Prostate gland (tissue), 2 donors: ENCODE measurements at regions not wholly inside any gene's neighbourhood (a gene's known extent, or its start where the extent isn't known, plus 50 kb on each side); places are given as distances from the start of the nearest gene placed in this dataset.

ENCODE experiments used
- DNase-seq: peaks from one replicate; pipeline ENCODE4 v3.0.0-alpha.2; 2019; ENCODE audit warnings: low spot score
- H3K27ac ChIP-seq, 2 donors: fragments of 200-600 bp; sonication (generic); 2 replicates each; pipeline ENCODE4 v1.5.1; 2017 to 2019
- H3K27me3 ChIP-seq: fragments of 200-600 bp; sonication (generic); replicated peaks from 2 replicates; pipeline ENCODE4 v1.5.1; 2019; ENCODE audit not compliant: insufficient read depth
- H3K36me3 ChIP-seq, 2 donors: fragments of 200-600 bp; sonication (generic); 1 replicate in 1 of 2; 2 replicates in 1 of 2; pipeline versions ENCODE4 v1.5.1 to v1.8.1; 2017 to 2019
- H3K4me1 ChIP-seq: fragments of 200-600 bp; sonication (generic); replicated peaks from 2 replicates; pipeline ENCODE4 v1.5.1; 2019
- H3K4me3 ChIP-seq, 2 donors: fragments of 200-600 bp; sonication (generic); 2 replicates each; pipeline ENCODE4 v1.5.1; 2017 to 2019
- H3K9me3 ChIP-seq: fragments of 200-600 bp; sonication (generic); 2 replicates; pipeline ENCODE4 v1.5.1; 2017
- POLR2A ChIP-seq: fragments of 450-650 bp; IDR thresholded peaks from one replicate; pipeline ENCODE4 v1.6.1; 2016; ENCODE audit warnings: antibody characterized with exemption, mild to moderate bottlenecking
- POLR2AphosphoS5 ChIP-seq: sonication (generic); formaldehyde crosslinking; IDR thresholded peaks from one replicate; pipeline ENCODE4 v1.6.1; 2017; ENCODE audit warnings: antibody characterized with exemption
- WGBS: methylation state at CpG from one replicate; pipeline ENCODE4 v1.1.5; 2018; 5-methylcytosine and 5-hydroxymethylcytosine counted together
- intact Hi-C: fragments of 100-400 bp; cut with DNase I; formaldehyde crosslinking; loops from one replicate; pipeline ENCODE4 v1.14.2; 2022
- TF ChIP-seq, protein P1 (sequence below), 4 experiments: fragments of 200-600 bp in 2 of 4; fragments of 450-650 bp in 2 of 4; sonication (generic) in 2 of 4; IDR thresholded peaks; 1 replicate in 3 of 4; 2 replicates in 1 of 4; pipeline ENCODE4 v1.5.1; 2016 to 2019; ENCODE audit warnings: antibody characterized with exemption in 4 of 4, mild to moderate bottlenecking in 2 of 4, moderate library complexity in 2 of 4

GRCh38 chr7:84339306-84339705 lies 144.7 kb upstream of the SEMA3A start:
- no peaks in the 10 kb centered on the region for H3K4me1 ChIP-seq
- intact Hi-C loops = no loop called here
- H3K36me3 ChIP-seq = no peaks in the 10 kb centered on the region
- no peaks in the 10 kb centered on the region for H3K27me3 ChIP-seq
- H3K9me3 ChIP-seq = no peaks in the 10 kb centered on the region
- 56% methylated on average over 1 of the region's 1 CpG for WGBS
- DNase-seq = no peak
- H3K27ac ChIP-seq = no peak overlapping the region
- no peak overlapping the region for H3K4me3 ChIP-seq
- TF ChIP-seq POLR2A (no peak), POLR2AphosphoS5 (no peak)
- TF ChIP-seq, protein P1, sequence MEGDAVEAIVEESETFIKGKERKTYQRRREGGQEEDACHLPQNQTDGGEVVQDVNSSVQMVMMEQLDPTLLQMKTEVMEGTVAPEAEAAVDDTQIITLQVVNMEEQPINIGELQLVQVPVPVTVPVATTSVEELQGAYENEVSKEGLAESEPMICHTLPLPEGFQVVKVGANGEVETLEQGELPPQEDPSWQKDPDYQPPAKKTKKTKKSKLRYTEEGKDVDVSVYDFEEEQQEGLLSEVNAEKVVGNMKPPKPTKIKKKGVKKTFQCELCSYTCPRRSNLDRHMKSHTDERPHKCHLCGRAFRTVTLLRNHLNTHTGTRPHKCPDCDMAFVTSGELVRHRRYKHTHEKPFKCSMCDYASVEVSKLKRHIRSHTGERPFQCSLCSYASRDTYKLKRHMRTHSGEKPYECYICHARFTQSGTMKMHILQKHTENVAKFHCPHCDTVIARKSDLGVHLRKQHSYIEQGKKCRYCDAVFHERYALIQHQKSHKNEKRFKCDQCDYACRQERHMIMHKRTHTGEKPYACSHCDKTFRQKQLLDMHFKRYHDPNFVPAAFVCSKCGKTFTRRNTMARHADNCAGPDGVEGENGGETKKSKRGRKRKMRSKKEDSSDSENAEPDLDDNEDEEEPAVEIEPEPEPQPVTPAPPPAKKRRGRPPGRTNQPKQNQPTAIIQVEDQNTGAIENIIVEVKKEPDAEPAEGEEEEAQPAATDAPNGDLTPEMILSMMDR (IDR thresholded peaks at IDR 0.05) = no peak

DNA sequence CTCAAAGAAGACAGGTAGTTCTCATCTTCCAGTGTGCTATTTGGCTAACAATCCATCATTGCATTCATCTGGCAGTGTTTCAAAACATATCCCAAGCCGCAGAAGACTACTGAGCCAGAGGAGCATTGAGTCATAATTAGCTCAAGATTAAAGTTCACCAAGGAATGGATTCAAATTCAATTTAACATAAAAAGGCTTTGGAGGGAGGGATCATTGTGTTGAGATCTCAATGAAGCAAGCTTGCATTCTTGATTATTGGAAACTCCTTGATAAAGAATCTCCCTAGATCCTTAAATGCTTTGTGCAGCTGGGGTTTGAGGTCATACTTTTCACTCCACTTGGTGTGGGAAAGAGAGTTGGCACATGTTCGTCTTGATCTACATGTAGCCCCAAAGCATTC lies 142.8 kb upstream of the SEMA3A start:
- Histone ChIP-seq H3K27me3 (no peaks in the 10 kb centered on the region), H3K9me3 (no peaks in the 10 kb centered on the region), H3K36me3 (no peaks in the 10 kb centered on the region), H3K4me1 (no peaks in the 10 kb centered on the region), H3K27ac (no peak overlapping the region), H3K4me3 (no peak overlapping the region)
- TF ChIP-seq, protein P1 (IDR thresholded peaks at IDR 0.05) = no peak
- TF ChIP-seq POLR2AphosphoS5 = no peak
- TF ChIP-seq POLR2A = no peak
- DNase-seq = no peak
- 91% methylated on average over 2 of the region's 2 CpGs for WGBS
- intact Hi-C loops = no loop called here

DNA sequence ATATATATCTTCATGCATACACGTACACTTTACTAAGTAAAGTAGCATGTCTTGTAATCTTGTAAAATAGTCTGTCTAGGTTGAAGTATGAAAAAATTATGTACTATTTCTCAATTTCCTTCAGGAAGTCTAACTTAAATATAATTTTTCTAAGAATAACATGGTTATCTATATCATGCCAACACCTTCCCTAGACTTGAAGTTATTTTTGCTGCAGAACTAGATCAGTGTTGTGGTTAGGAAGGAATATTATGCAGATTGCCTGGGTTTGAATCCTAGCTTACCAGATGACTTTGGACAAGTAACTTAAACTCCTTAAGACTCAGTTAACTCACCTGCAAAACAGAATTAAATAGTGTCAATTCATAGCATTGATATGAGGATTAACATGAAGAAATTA lies 142.2 kb upstream of the SEMA3A start:
- Histone ChIP-seq H3K9me3 (no peaks in the 10 kb centered on the region), H3K4me1 (no peaks in the 10 kb centered on the region), H3K36me3 (no peaks in the 10 kb centered on the region), H3K27ac (no peak overlapping the region), H3K27me3 (no peaks in the 10 kb centered on the region), H3K4me3 (no peak overlapping the region)
- 97% methylated on average over 1 of the region's 1 CpG for WGBS
- intact Hi-C loops = no loop called here
- no peak for DNase-seq
- no peak for TF ChIP-seq POLR2A
- TF ChIP-seq, protein P1 (IDR thresholded peaks at IDR 0.05) = no peak
- no peak for TF ChIP-seq POLR2AphosphoS5

DNA sequence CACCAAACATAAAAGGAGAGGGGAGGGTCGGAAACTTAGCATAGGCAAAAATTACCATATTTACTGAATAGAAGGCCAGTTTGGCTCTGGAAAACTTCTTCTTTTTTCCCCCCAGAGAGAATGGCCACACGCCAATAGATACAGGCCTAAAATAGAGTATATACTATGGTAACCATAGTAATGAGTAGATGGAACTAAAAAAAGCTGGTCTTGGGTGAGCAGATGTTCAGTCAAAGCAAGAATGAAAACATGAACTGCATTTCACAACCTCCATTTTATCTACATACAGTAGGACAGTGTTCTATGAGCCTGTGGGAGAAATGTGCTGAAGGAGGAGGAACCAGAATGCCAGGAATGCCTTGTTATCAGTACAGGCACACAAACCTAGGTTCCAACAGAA lies 141.7 kb upstream of the SEMA3A start:
- DNase-seq = no peak
- Histone ChIP-seq H3K27ac (no peak overlapping the region), H3K9me3 (no peaks in the 10 kb centered on the region), H3K4me3 (no peak overlapping the region), H3K4me1 (no peaks in the 10 kb centered on the region), H3K27me3 (no peaks in the 10 kb centered on the region), H3K36me3 (no peaks in the 10 kb centered on the region)
- no peak for TF ChIP-seq POLR2AphosphoS5
- no peak for TF ChIP-seq POLR2A
- TF ChIP-seq, protein P1 (IDR thresholded peaks at IDR 0.05) = no peak
- 82% methylated on average over 2 of the region's 2 CpGs for WGBS
- intact Hi-C loops = no loop called here

DNA sequence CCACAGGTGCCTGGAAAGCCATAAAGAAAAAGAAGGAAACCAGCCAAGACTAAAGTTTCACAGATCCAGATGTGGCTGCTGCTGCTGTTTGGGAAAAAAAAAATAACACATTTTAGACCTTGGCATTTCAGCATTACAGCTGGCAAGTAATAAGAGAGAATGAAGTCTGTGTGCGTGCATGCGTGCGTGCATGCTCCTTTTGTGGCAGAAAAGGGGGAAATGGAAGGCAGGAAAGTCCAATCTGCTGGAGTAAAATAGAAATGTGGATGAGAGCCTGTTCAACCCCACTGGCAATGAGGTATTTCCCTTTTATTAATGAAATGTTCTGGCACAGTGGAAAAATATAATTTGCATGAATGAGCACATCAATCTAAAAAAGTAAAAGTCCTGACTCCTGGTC lies 137.0 kb upstream of the SEMA3A start:
- H3K27me3 ChIP-seq = no peaks in the 10 kb centered on the region
- no peaks in the 10 kb centered on the region for H3K4me1 ChIP-seq
- no peak overlapping the region for H3K27ac ChIP-seq
- TF ChIP-seq POLR2A (no peak), POLR2AphosphoS5 (no peak)
- TF ChIP-seq, protein P1 (IDR thresholded peaks at IDR 0.05) = no peak
- H3K9me3 ChIP-seq = no peaks in the 10 kb centered on the region
- WGBS = 35% methylated on average over 3 of the region's 3 CpGs
- no peak overlapping the region for H3K4me3 ChIP-seq
- no peak for DNase-seq
- H3K36me3 ChIP-seq = no peaks in the 10 kb centered on the region
- intact Hi-C loops = no loop called here
